H1 (cell line): ENCODE measurements at regions not wholly inside any gene's neighbourhood (a gene's known extent, or its start where the extent isn't known, plus 50 kb on each side); places are given as distances from the start of the nearest gene placed in this dataset.

ENCODE experiments used
- CTCF ChIA-PET: fragments of 300-600 bp; sonication (Branson Sonifier 250); formaldehyde crosslinking; loops from one replicate; lab custom pipeline; 2021; ENCODE audit not compliant: partially characterized antibody; lab: Charles Lee
- POLR2A ChIA-PET: fragments of 300-600 bp; sonication (Branson Sonifier 250); formaldehyde crosslinking; loops from one replicate; lab custom pipeline; 2021; ENCODE audit warnings: inconsistent platforms; ENCODE audit not compliant: partially characterized antibody; lab: Charles Lee
- DNase-seq, 2 experiments: peaks; one replicate each; pipeline versions ENCODE4 v3.0.0 to v3.0.0-alpha.2; 2010 to 2022; ENCODE audit warnings: low spot score in 2 of 2, low read depth in 1 of 2, mixed read lengths in 1 of 2
- FAIRE-seq: peaks from 2 replicates; lab custom pipeline; 2011; peaks lifted over from hg19 to GRCh38; lab: Jason Lieb, UNC
- H2AFZ ChIP-seq: 2 replicates; pipeline ENCODE4 v1.8.1; 2012; ENCODE audit warnings: low read length, inconsistent platforms
- H2AK5ac ChIP-seq: 2 replicates; pipeline ENCODE4 v1.6.1; 2013; ENCODE audit warnings: low read depth, low read length
- H2BK120ac ChIP-seq: replicated peaks from 2 replicates; pipeline ENCODE3; 2013; ENCODE audit warnings: low read depth, low read length, inconsistent platforms
- H2BK12ac ChIP-seq: 2 replicates; pipeline ENCODE4 v1.6.1; 2013; ENCODE audit warnings: low read depth, low read length
- H2BK15ac ChIP-seq: 2 replicates; pipeline ENCODE4 v1.6.1; 2013; ENCODE audit warnings: low read length
- H2BK20ac ChIP-seq: 2 replicates; pipeline ENCODE4 v1.6.1; 2013; ENCODE audit warnings: low read length
- H2BK5ac ChIP-seq: 2 replicates; pipeline ENCODE4 v1.6.1; 2013; ENCODE audit warnings: low read depth, low read length
- H3K14ac ChIP-seq: 2 replicates; pipeline ENCODE4 v1.6.1; 2013; ENCODE audit warnings: inconsistent platforms; ENCODE audit not compliant: insufficient read length
- H3K18ac ChIP-seq: 2 replicates; pipeline ENCODE4 v1.6.1; 2013; ENCODE audit warnings: low read length; ENCODE audit errors: extremely low read depth
- H3K23ac ChIP-seq: 2 replicates; pipeline ENCODE4 v1.6.1; 2013; ENCODE audit warnings: inconsistent platforms; ENCODE audit not compliant: insufficient read length
- H3K23me2 ChIP-seq: 2 replicates; pipeline ENCODE4 v1.6.1; 2013; ENCODE audit warnings: low read depth, low read length
- H3K27ac ChIP-seq: 2 replicates; pipeline ENCODE4 v1.6.1; 2011; ENCODE audit warnings: low read depth, low read length, inconsistent platforms
- H3K27me3 ChIP-seq, 4 experiments: replicated peaks in 1 of 4; 1 replicate in 1 of 4; 2 replicates in 3 of 4; pipeline versions ENCODE4 v1.6.1 to v1.8.1; 2011 to 2013; ENCODE audit warnings: low read length in 3 of 4, mild to moderate bottlenecking in 3 of 4, inconsistent platforms in 2 of 4, mixed read lengths in 2 of 4, moderate library complexity in 1 of 4; ENCODE audit not compliant: control insufficient read depth in 3 of 4, insufficient read depth in 3 of 4; ENCODE audit errors: extremely low read depth in 1 of 4
- H3K36me3 ChIP-seq, 4 experiments: 2 replicates each; pipeline versions ENCODE4 v1.6.1 to v1.8.1; 2011 to 2013; ENCODE audit warnings: mild to moderate bottlenecking in 4 of 4, low read length in 3 of 4, moderate library complexity in 2 of 4, control low read depth in 1 of 4, inconsistent platforms in 1 of 4; ENCODE audit not compliant: insufficient read depth in 4 of 4, control insufficient read depth in 2 of 4
- H3K4ac ChIP-seq: replicated peaks from 2 replicates; pipeline ENCODE3; 2013; ENCODE audit warnings: low read length, low read depth, mixed read lengths, inconsistent platforms; ENCODE audit not compliant: insufficient read length
- H3K4me1 ChIP-seq, 4 experiments: replicated peaks in 1 of 4; 1 replicate in 1 of 4; 2 replicates in 3 of 4; pipeline versions ENCODE4 v1.6.1 to v1.8.1; 2011 to 2013; ENCODE audit warnings: low read length in 3 of 4, inconsistent platforms in 2 of 4, mixed read lengths in 1 of 4; ENCODE audit not compliant: insufficient read depth in 4 of 4, control insufficient read depth in 3 of 4
- H3K4me2 ChIP-seq, 2 experiments: 2 replicates each; pipeline versions ENCODE4 v1.6.1 to v1.8.1; 2011 to 2013; ENCODE audit warnings: low read depth in 2 of 2, low read length in 2 of 2, control low read depth in 1 of 2, inconsistent platforms in 1 of 2, mild to moderate bottlenecking in 1 of 2; ENCODE audit not compliant: insufficient read depth in 1 of 2
- H3K4me3 ChIP-seq, 4 experiments: fragments of 200-600, 300-600 bp in 1 of 4; sonication (generic), shearing (Covaris generic), sonication (Bioruptor Twin) in 1 of 4; 2 replicates each; pipeline versions ENCODE4 v1.5.1 to v1.8.1; 2011 to 2016; ENCODE audit warnings: low read length in 4 of 4, low read depth in 3 of 4, control low read depth in 2 of 4, inconsistent platforms in 2 of 4, mild to moderate bottlenecking in 2 of 4, mixed read lengths in 1 of 4, moderate library complexity in 1 of 4; ENCODE audit not compliant: insufficient read depth in 2 of 4; ENCODE audit errors: extremely low read depth in 1 of 4
- H3K56ac ChIP-seq: replicated peaks from 2 replicates; pipeline ENCODE3; 2013; ENCODE audit warnings: low read depth, mild to moderate bottlenecking, mixed read lengths, low read length, inconsistent platforms; ENCODE audit not compliant: insufficient read length
- H3K79me1 ChIP-seq: 2 replicates; pipeline ENCODE4 v1.6.1; 2013; ENCODE audit warnings: low read depth, low read length, control low read depth
- H3K79me2 ChIP-seq, 2 experiments: 2 replicates each; pipeline versions ENCODE4 v1.6.1 to v1.8.1; 2012 to 2013; ENCODE audit warnings: low read length in 2 of 2, mild to moderate bottlenecking in 2 of 2, inconsistent platforms in 1 of 2; ENCODE audit not compliant: insufficient read depth in 2 of 2, control insufficient read depth in 1 of 2
- H3K9ac ChIP-seq, 4 experiments: replicated peaks in 1 of 4; 1 replicate in 1 of 4; 2 replicates in 3 of 4; pipeline versions ENCODE4 v1.6.1 to v1.8.1; 2011 to 2013; ENCODE audit warnings: low read depth in 3 of 4, low read length in 3 of 4, control low read depth in 2 of 4, mild to moderate bottlenecking in 2 of 4, moderate library complexity in 2 of 4, inconsistent platforms in 1 of 4; ENCODE audit errors: extremely low read depth in 1 of 4
- H3K9me3 ChIP-seq, 2 experiments: 2 replicates each; pipeline versions ENCODE4 v1.6.1 to v1.8.1; 2012 to 2013; ENCODE audit warnings: mild to moderate bottlenecking in 2 of 2, moderate library complexity in 2 of 2, control low read depth in 1 of 2, inconsistent platforms in 1 of 2, low read depth in 1 of 2, low read length in 1 of 2, mixed read lengths in 1 of 2; ENCODE audit not compliant: insufficient read depth in 2 of 2
- H4K20me1 ChIP-seq, 2 experiments: replicated peaks in 1 of 2; 2 replicates each; pipeline versions ENCODE3 to v1.8.1; 2011 to 2013; ENCODE audit warnings: inconsistent platforms in 2 of 2, low read length in 2 of 2, mild to moderate bottlenecking in 1 of 2; ENCODE audit not compliant: insufficient read depth in 2 of 2, control insufficient read depth in 1 of 2
- H4K5ac ChIP-seq: 2 replicates; pipeline ENCODE4 v1.6.1; 2013; ENCODE audit warnings: low read length, low read depth, mixed read lengths, inconsistent platforms; ENCODE audit not compliant: insufficient read length
- H4K8ac ChIP-seq: 2 replicates; pipeline ENCODE4 v1.8.0; 2013; ENCODE audit warnings: mild to moderate bottlenecking, moderate library complexity, low read length, inconsistent platforms; ENCODE audit not compliant: insufficient read depth; ENCODE audit errors: extremely low read depth
- H4K91ac ChIP-seq: replicated peaks from 2 replicates; pipeline ENCODE3; 2013; ENCODE audit warnings: low read length, mixed read lengths, inconsistent platforms; ENCODE audit not compliant: insufficient read length
- BACH1 ChIP-seq: IDR thresholded peaks from 2 replicates; pipeline ENCODE4 v1.6.1; 2012; ENCODE audit warnings: low read length, improper control_type of control experiment
- E2F6 ChIP-seq: IDR thresholded peaks from 2 replicates; pipeline ENCODE4 v1.6.1; 2012; ENCODE audit warnings: inconsistent platforms
- EP300 ChIP-seq, 2 experiments: IDR thresholded peaks; 1 replicate in 1 of 2; 2 replicates in 1 of 2; pipeline ENCODE4 v1.6.1; 2011 to 2012; ENCODE audit warnings: low read depth in 2 of 2, low read length in 2 of 2, mild to moderate bottlenecking in 2 of 2, borderline replicate concordance in 1 of 2, inconsistent platforms in 1 of 2, moderate library complexity in 1 of 2
- MAFK ChIP-seq: IDR thresholded peaks from 2 replicates; pipeline ENCODE4 v1.6.1; 2012; ENCODE audit warnings: low read depth, mild to moderate bottlenecking, improper control_type of control experiment, low read length
- POLR2A ChIP-seq, 2 experiments: IDR thresholded peaks; 1 replicate in 1 of 2; 2 replicates in 1 of 2; pipeline ENCODE4 v1.6.1; 2011; ENCODE audit warnings: low read depth in 2 of 2, low read length in 2 of 2, mild to moderate bottlenecking in 2 of 2; ENCODE audit errors: control extremely low read depth in 1 of 2
- SIRT6 ChIP-seq: IDR thresholded peaks from one replicate; pipeline ENCODE4 v1.7.1; 2012; ENCODE audit warnings: low read length, inconsistent platforms
- TAF7 ChIP-seq: optimal IDR thresholded peaks from 2 replicates; pipeline ENCODE3; 2011; ENCODE audit warnings: low read depth, mild to moderate bottlenecking, inconsistent platforms, low read length, moderate library complexity, borderline replicate concordance
- WGBS, 2 experiments: shearing (Covaris generic) in 1 of 2; methylation state at CpG; one replicate each; pipeline versions ENCODE4 v1.1.6 to v1.1.7; 2013 to 2015; ENCODE audit warnings: low lambda C conversion rate in 2 of 2, mixed read lengths in 2 of 2, inconsistent platforms in 1 of 2, low coverage in 1 of 2, missing lambda C conversion rate in 1 of 2; ENCODE audit not compliant: insufficient replicate concordance in 2 of 2, insufficient coverage in 1 of 2, insufficient read length in 1 of 2; ENCODE audit errors: extremely low coverage in 1 of 2, missing lambda C conversion rate in 1 of 2; 5-methylcytosine and 5-hydroxymethylcytosine counted together

DNA sequence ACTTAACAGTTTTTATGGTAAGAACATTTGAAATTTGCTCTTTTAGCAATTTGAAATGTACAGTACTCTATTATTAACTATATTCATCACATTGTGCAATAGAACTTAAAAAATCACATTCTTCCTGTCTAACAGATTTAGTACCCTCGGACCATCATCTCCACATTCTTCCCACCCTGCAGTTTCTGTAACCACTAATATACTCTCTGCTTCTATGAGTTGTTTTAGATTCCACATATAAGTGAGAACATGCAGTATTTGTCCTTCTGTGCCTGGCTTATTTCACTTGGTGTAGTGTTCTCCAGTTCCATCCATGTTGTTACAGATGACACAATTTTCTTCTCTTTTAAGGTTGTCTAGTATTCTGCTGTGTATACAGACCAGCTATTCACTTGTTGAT is 88.9 kb upstream of the SEC61G start:
- Histone ChIP-seq H3K56ac (no peak overlapping the region), H3K27ac (no peak overlapping the region), H2BK120ac (no peak overlapping the region), H2BK12ac (no peak overlapping the region), H2AK5ac (no peak overlapping the region), H3K79me2 (no peaks in the 10 kb centered on the region), H2BK20ac (no peak overlapping the region), H3K4me1 (no peaks in the 10 kb centered on the region), H3K9me3 (0 out of 4 replicates have a peak, but pooled peaks cover 0 to 2% of the 10 kb centered on the region in 2 experiments), H3K9ac (no peak overlapping the region), H3K18ac (no peak overlapping the region), H3K23me2 (no peaks in the 10 kb centered on the region), H3K4ac (no peak overlapping the region), H3K4me2 (no peak overlapping the region), H3K23ac (no peak overlapping the region), H3K79me1 (no peaks in the 10 kb centered on the region), H4K5ac (no peak overlapping the region), H3K14ac (no peak overlapping the region), H4K8ac (no peak overlapping the region), H2AFZ (no peak overlapping the region), H3K36me3 (no peaks in the 10 kb centered on the region), H2BK15ac (no peak overlapping the region), H4K20me1 (no peaks in the 10 kb centered on the region), H3K4me3 (no peak overlapping the region), H3K27me3 (no peaks in the 10 kb centered on the region), H2BK5ac (no peak overlapping the region), H4K91ac (no peak overlapping the region)
- ChIA-PET CTCF (interaction anchor here (1.9 kb wide), 1 partner anchor 9 kb away, joined by 7 read pairs; no protein-coding TSS in a partner anchor), POLR2A (interaction anchor here (0.8 kb wide), 1 partner anchor 98 kb away, joined by 3 read pairs; no protein-coding TSS in a partner anchor)
- TF ChIP-seq TAF7: no peak
- no peak for TF ChIP-seq BACH1
- no peak for TF ChIP-seq EP300 (IDR thresholded peaks at IDR 0.05; ENCODE audit: borderline replicate concordance in 1 of 2, low read depth in 2 of 2, low read length in 2 of 2)
- no peak for TF ChIP-seq MAFK
- no peak for TF ChIP-seq SIRT6
- no peak for TF ChIP-seq E2F6
- no peak for TF ChIP-seq POLR2A (IDR thresholded peaks at IDR 0.05; ENCODE audit: control extremely low read depth in 1 of 2, low read depth in 2 of 2, low read length in 2 of 2)
- 90% methylated on average over 1 of the region's 1 CpG; no CpG with 5 or more reads in 1 of the 2 experiments for WGBS, 2 experiments
- no peak for FAIRE-seq
- no peak for DNase-seq
